ENCODE measurements at regions not wholly inside any gene's neighbourhood (a gene's known extent, or its start where the extent isn't known, plus 50 kb on each side); places are given as distances from the start of the nearest gene placed in this dataset.

DNA sequence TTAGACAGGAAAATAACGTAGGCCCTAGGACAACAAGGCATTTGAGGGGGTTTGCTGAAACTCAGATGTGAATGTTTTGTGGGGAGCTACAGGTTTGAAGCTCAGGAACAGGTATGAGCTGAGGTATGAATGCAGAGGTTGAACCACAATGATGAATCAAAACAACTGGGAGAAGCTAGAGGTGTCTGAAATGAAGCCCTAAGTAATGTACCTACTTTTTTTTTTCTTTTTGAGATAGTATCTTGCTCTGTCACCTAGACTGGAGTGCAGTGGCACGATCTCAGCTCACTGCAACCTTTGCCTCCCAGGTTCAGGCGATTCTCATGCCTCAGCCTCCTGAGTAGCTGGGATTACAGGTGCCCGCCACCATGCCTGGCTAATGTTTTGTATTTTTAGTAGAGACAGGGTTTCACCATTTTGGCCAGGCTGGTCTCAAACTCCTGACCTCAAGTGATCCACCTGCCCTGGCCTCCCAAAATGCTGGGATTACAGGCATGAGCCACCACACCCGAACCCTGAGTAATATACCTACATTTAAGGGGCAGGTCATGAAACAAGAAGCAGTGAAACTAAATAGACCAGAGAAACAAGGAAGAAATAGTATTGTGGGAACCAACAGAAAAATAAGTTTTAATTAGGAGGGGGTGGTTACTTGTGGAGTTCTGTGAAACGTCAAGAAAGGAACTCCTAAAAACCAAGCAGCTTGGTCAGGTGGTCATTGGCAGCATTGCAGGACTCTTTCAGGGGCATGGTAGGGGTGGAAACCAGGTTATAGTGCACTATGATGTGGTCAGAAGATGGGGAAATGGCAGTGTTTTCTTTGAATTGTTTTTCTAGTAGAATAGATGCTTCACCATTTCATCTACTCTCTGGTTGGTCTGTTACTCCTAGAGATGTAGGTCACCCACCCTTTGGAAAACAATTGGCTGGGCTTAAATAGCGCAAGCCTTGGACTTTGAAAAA is 138.1 kb downstream of the CD164 start (continued):
- TF ChIP-seq, protein P1, sequence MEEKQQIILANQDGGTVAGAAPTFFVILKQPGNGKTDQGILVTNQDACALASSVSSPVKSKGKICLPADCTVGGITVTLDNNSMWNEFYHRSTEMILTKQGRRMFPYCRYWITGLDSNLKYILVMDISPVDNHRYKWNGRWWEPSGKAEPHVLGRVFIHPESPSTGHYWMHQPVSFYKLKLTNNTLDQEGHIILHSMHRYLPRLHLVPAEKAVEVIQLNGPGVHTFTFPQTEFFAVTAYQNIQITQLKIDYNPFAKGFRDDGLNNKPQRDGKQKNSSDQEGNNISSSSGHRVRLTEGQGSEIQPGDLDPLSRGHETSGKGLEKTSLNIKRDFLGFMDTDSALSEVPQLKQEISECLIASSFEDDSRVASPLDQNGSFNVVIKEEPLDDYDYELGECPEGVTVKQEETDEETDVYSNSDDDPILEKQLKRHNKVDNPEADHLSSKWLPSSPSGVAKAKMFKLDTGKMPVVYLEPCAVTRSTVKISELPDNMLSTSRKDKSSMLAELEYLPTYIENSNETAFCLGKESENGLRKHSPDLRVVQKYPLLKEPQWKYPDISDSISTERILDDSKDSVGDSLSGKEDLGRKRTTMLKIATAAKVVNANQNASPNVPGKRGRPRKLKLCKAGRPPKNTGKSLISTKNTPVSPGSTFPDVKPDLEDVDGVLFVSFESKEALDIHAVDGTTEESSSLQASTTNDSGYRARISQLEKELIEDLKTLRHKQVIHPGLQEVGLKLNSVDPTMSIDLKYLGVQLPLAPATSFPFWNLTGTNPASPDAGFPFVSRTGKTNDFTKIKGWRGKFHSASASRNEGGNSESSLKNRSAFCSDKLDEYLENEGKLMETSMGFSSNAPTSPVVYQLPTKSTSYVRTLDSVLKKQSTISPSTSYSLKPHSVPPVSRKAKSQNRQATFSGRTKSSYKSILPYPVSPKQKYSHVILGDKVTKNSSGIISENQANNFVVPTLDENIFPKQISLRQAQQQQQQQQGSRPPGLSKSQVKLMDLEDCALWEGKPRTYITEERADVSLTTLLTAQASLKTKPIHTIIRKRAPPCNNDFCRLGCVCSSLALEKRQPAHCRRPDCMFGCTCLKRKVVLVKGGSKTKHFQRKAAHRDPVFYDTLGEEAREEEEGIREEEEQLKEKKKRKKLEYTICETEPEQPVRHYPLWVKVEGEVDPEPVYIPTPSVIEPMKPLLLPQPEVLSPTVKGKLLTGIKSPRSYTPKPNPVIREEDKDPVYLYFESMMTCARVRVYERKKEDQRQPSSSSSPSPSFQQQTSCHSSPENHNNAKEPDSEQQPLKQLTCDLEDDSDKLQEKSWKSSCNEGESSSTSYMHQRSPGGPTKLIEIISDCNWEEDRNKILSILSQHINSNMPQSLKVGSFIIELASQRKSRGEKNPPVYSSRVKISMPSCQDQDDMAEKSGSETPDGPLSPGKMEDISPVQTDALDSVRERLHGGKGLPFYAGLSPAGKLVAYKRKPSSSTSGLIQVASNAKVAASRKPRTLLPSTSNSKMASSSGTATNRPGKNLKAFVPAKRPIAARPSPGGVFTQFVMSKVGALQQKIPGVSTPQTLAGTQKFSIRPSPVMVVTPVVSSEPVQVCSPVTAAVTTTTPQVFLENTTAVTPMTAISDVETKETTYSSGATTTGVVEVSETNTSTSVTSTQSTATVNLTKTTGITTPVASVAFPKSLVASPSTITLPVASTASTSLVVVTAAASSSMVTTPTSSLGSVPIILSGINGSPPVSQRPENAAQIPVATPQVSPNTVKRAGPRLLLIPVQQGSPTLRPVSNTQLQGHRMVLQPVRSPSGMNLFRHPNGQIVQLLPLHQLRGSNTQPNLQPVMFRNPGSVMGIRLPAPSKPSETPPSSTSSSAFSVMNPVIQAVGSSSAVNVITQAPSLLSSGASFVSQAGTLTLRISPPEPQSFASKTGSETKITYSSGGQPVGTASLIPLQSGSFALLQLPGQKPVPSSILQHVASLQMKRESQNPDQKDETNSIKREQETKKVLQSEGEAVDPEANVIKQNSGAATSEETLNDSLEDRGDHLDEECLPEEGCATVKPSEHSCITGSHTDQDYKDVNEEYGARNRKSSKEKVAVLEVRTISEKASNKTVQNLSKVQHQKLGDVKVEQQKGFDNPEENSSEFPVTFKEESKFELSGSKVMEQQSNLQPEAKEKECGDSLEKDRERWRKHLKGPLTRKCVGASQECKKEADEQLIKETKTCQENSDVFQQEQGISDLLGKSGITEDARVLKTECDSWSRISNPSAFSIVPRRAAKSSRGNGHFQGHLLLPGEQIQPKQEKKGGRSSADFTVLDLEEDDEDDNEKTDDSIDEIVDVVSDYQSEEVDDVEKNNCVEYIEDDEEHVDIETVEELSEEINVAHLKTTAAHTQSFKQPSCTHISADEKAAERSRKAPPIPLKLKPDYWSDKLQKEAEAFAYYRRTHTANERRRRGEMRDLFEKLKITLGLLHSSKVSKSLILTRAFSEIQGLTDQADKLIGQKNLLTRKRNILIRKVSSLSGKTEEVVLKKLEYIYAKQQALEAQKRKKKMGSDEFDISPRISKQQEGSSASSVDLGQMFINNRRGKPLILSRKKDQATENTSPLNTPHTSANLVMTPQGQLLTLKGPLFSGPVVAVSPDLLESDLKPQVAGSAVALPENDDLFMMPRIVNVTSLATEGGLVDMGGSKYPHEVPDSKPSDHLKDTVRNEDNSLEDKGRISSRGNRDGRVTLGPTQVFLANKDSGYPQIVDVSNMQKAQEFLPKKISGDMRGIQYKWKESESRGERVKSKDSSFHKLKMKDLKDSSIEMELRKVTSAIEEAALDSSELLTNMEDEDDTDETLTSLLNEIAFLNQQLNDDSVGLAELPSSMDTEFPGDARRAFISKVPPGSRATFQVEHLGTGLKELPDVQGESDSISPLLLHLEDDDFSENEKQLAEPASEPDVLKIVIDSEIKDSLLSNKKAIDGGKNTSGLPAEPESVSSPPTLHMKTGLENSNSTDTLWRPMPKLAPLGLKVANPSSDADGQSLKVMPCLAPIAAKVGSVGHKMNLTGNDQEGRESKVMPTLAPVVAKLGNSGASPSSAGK (IDR thresholded peaks at IDR 0.05) = peak; percentile 56
- TF ChIP-seq DPF2 (IDR thresholded peaks at IDR 0.05) (peak; percentile 47; the same call in 1 of the 2 replicates), NRF1 (conservative IDR thresholded peaks at IDR 0.05 in 1 of 2, IDR thresholded peaks at IDR 0.05 in 1 of 2) (no peak), ZNF766 (CRISPR knock-in tag; conservative IDR thresholded peaks at IDR 0.05) (0 out of 2 replicates have a peak, but pooled peaks have one; percentile 19), POLR2AphosphoS5 (IDR thresholded peaks at IDR 0.05; ENCODE audit: control insufficient read depth, insufficient read depth, low read depth, low read length) (no peak), NR4A1 (CRISPR knock-in tag; IDR thresholded peaks at IDR 0.05) (no peak), NR4A1 (tag; IDR thresholded peaks at IDR 0.05) (0 out of 2 replicates have a peak, but pooled peaks have one; percentile 17), NONO (IDR thresholded peaks at IDR 0.05; ENCODE audit: low read depth in 2 of 2, low read length in 1 of 2) (no peak), MAFG (tag; conservative IDR thresholded peaks at IDR 0.05) (no peak)
- TF ChIP-seq, protein P2, sequence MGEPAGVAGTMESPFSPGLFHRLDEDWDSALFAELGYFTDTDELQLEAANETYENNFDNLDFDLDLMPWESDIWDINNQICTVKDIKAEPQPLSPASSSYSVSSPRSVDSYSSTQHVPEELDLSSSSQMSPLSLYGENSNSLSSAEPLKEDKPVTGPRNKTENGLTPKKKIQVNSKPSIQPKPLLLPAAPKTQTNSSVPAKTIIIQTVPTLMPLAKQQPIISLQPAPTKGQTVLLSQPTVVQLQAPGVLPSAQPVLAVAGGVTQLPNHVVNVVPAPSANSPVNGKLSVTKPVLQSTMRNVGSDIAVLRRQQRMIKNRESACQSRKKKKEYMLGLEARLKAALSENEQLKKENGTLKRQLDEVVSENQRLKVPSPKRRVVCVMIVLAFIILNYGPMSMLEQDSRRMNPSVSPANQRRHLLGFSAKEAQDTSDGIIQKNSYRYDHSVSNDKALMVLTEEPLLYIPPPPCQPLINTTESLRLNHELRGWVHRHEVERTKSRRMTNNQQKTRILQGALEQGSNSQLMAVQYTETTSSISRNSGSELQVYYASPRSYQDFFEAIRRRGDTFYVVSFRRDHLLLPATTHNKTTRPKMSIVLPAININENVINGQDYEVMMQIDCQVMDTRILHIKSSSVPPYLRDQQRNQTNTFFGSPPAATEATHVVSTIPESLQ (CRISPR knock-in tag; IDR thresholded peaks at IDR 0.05) = 0 out of 2 replicates have a peak, but pooled peaks have one; percentile 32
- TF ChIP-seq, protein P3, sequence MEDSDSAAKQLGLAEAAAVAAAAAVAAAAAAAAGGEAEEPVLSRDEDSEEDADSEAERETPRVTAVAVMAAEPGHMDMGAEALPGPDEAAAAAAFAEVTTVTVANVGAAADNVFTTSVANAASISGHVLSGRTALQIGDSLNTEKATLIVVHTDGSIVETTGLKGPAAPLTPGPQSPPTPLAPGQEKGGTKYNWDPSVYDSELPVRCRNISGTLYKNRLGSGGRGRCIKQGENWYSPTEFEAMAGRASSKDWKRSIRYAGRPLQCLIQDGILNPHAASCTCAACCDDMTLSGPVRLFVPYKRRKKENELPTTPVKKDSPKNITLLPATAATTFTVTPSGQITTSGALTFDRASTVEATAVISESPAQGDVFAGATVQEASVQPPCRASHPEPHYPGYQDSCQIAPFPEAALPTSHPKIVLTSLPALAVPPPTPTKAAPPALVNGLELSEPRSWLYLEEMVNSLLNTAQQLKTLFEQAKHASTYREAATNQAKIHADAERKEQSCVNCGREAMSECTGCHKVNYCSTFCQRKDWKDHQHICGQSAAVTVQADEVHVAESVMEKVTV (CRISPR knock-in tag; IDR thresholded peaks at IDR 0.05) = 0 out of 2 replicates have a peak, but pooled peaks have one; percentile 10

Data from K562 (cell line).